DMS114 treated with DMSO at 0.1 percent for 48 hours (cell line): ENCODE measurements at regions not wholly inside any gene's neighbourhood (a gene's known extent, or its start where the extent isn't known, plus 50 kb on each side); places are given as distances from the start of the nearest gene placed in this dataset.

ENCODE experiments used
- DNase-seq: peaks from one replicate; lab custom pipeline; 2025; ENCODE audit not compliant: unreplicated experiment; lab: John Stamatoyannopoulos, UW

DNA sequence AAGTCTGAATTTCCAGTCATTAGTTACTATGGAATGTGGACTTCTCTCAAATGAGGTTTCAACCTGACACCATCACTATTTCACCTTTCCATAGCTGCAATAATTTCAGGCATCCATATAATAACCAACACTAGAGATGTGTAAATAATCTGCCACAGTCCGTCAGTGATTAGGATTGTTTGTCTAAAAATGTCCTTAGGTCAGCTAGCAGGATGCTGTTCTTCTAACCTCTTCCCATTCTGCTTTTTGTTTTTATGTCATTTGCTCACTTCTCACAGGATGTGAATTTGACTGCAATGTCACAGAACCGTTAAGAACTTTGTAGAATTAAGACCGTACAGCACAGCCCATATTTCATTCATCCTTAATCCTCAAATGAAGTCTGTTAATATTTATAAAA, 166.4 kb upstream of the RASA1 start:
- DNase-seq: no peak

GRCh38 chr5:87102841-87103240, 164.8 kb upstream of the RASA1 start:
- no peak for DNase-seq

DNA sequence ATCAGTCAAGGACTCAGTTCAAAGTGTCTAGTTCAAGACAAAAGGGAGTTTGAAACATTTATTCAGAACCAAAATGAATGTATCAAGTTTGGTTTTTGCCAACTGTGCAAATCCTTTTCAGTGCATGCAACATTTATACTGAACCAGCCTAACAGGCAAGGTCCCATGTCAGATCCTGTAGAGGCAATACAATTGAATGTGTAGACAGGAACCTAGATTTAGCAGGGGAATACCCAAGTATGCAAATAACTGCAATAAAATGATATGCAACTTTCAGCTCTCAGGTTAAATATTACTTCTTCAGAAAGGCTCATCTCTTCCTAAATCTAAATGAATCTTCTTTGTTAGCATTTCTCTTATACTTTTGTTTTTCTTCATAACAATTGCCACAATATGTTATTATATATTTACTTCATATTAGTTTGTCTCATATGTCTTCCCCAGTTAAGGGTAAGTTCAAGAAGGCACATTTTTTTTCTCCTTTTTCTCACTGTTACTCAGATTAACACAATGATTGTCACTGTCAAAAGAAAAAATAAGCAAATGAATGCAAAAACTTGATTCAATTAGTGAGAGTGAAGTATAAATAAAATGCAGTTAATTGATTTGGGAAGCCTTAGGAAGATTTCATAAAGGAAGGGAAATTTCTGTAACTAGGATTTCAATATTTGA, 163.9 kb upstream of the RASA1 start:
- no peak for DNase-seq

GRCh38 chr5:87105577-87105976, 162.1 kb upstream of the RASA1 start:
- DNase-seq: no peak

DNA sequence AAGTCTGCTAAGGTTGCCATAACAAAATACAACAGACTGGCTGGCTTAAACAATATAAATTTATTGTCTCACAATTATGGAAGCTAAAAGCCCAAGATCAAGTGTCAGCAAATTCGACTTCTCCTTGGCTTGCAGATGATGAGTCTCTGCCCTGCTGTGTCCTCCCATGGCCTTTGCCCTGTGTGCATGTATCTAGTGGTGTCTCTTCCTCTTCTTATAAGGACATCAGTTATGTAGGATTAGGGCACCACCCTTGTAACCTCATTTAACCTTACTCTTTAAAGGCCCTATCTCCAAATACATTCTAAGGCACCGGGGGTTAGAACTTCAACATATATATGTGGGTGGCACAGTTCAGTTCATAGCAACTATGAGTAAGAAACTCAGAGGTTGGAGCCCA, 157.9 kb upstream of the RASA1 start:
- DNase-seq: no peak

- no peak for DNase-seq
These were observed 157.0 kb upstream of the RASA1 start for GRCh38 chr5:87110721-87111120.

- no peak for DNase-seq
These were observed 153.8 kb upstream of the RASA1 start for GRCh38 chr5:87113861-87114260.

- DNase-seq: no peak
These were observed 153.1 kb upstream of the RASA1 start for GRCh38 chr5:87114631-87115030.

DNA sequence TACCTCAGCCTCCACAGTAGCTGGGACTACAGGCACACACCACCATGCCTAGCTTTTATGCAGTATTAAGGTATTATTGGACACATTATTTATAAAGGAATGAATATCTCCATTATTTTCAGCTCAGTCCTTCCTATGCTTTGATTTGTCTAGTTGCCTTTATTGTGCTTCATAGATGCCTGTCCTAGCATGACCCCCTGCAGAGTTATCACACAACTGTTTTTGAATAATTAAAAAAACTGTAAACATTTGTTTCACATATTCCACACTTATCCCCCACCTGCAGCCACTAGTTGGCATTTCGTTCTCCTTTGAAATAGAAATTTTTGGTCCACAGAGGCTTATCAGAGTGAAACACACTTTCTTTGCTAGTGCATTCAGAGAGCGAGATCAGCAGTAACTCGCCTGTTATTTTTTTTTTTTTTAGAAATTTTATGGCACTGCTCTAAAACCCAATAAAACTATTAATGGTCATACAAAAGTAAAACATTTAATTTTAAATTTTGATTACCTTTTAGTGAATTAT, 151.8 kb upstream of the RASA1 start:
- no peak for DNase-seq

DNA sequence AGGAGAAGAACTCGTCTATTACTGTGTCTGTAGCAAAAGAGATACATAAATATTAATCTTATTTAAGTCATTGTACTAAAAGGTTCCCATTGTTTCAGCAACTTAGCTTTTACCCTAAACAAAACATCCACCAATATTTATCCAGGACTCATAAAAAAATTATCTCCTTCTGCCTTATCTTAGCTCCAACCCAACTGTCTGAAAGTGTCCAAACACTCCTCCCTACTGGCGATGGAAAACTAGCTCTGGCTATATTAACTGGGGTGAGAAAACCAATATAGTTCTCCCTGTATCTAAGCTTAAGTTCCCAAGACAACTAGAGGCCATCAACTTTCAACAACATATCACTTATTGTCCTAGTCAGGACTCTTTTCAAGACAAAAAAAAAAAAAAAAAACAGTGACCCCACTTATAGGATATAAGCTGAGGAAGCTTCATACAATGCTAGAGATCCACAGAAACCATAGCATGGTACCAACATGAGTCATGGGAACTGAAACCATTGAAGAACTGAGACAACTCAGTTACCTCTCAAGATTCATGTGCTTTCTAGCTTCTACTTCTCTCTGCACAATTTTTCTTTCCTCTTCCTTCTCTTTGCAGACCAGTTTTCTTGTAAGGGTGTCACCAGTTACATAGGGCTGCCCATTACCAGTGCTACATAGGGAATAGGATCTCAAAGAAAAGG, 150.7 kb upstream of the RASA1 start:
- no peak for DNase-seq

DNA sequence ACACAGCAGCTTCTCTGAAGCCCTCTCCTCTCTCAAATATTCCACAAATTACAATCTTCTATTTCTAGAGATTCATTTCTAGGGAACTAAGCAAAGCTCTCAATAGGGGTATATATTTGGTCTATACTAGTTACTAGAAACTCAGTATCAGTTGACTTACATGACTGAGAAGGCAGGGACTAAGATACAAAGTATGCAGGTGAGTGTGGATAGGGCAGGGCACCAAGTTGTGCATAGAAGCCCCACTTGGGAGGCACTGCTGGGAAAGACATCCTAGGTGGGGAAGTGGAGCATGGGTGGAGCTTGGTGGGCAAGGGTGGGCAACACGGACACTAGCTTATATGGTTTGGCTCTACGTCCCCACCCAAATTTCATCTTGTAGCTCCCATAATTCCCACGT, 148.1 kb upstream of the RASA1 start:
- no peak for DNase-seq

GRCh38 chr5:87120518-87121303, 147.0 kb upstream of the RASA1 start:
- no peak for DNase-seq

DNA sequence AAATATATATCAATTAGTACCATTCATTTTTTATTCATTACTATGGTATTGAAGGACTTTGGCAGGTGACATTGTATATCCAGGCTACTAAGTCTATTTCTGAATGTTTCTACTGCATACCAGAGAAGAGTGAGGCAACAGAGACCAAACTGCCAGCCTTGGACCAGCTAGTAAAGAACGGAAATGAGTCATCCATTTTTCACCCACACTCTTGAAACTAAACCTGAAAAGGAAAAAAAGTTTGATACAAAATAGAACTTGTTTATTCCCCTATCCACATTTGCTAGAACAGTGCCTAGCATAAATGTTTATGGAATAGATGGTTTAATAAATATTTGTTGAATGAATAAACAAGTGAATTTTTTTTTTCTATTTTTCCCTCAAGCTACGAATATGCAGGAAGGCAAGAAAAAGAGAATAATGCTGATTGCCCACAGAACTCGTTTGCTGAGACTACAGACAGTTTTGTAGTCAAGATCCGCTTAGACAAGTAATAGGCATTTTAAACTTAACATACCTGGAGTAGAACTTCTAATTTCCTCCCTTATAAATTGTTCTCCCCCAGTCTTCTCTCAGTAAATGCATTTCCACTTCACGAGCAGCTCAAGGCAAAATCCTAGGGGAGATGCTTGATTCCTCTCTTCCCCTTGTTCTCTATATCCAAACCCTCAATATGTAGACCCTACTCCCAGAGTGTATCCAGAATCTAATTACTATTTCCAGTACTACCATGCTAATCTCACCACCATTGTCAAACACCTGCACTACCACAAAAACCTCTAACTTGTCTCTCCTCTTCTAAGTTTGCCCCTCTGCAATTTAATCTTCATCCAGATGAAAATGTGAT, 146.2 kb upstream of the RASA1 start:
- DNase-seq: no peak

- DNase-seq: no peak
These were observed 145.3 kb upstream of the RASA1 start for GRCh38 chr5:87122151-87122977.

DNA sequence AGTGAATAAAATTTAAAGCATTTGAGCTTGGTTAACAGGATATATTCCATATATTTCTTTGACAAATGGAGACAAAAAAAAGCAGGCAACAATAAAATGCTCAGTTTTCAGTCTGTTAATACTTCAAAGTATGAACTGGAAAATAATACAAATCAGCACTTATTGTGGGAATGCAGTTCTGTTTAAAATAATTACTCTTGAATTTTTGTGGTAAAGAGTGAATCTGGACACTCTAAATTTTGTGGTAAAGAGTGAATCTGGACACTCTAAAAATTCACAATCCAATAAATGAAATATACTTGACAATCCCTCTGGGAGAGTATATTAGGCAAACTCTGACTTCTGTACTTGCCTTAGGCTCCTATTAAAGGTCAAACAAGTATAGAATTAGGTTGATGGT, 141.9 kb upstream of the RASA1 start:
- DNase-seq: no peak

DNA sequence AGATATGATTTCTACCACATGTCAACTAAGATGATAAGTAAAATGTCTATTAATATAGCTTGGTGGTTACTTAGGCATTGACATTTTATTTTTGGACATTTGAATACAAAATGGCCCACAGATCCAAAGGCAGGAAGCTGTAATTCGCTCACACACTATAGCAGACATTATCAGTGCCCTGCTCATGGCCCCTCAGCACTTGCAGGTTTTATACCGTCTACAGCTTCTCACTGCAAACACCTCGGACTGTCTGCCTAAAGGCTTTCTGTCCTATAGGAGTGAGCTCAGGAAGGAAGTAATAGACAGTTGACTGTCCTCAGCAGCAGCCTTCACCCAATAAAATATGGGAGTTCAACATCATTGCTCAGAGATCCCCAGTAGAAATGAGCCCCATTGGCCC, 140.8 kb upstream of the RASA1 start:
- no peak for DNase-seq

DNA sequence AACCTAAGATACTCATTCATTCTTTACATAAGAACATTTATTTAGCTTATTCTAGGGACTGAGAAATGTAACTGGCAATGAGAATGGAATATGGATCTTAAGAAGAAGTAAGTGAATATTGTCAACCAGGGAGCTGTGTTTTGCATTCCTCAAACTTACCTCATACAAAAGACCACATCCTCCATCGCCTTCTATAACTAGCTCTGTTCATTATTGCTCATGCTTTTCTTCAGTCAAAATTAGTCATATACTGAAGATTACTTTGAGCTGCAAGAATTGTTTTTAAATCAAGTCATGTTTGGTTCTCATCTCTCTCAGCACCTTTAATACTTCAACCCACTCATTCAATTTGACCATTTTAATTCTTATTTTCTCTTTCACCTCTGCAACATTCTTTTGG, 140.3 kb upstream of the RASA1 start:
- no peak for DNase-seq

- DNase-seq: no peak
These were observed 139.6 kb upstream of the RASA1 start for GRCh38 chr5:87127956-87128687.

GRCh38 chr5:87129046-87129445, 138.6 kb upstream of the RASA1 start:
- DNase-seq: no peak

DNA sequence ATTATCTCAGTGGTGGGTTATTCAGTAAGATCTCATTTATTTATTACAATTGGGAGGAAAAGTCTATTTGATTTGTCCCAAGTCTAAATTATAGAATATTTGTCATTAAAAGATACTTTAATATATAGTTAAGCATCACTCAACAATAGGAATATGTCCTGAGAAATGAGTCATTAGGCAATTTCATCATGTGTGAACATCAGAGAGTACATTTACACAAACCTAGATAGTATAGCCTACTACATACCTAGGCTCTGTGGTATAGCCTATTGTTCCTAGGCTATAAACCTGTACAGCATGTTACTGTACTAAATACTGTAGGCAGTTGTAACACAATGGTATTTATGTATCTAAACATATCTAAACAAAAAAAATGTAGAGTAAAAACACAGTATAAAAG, 135.0 kb upstream of the RASA1 start:
- DNase-seq: no peak
